Panc1 (cell line): ENCODE measurements at regions not wholly inside any gene's neighbourhood (a gene's known extent, or its start where the extent isn't known, plus 50 kb on each side); places are given as distances from the start of the nearest gene placed in this dataset.

Experiments
- ATAC-seq: fragments of 200-7000 bp; cut with Tn5 transposase; 2 replicates; pipeline ENCODE4 v1.9.1; 2020; ENCODE audit warnings: mild to moderate bottlenecking, moderate library complexity
- BruUV-seq: library from RNA; stranded (reverse); fragments of 400-500 nt; replicated peaks from 2 replicates; lab custom pipeline; 2021; lab: Mats Ljungman, UMichigan
- CTCF ChIA-PET: fragments of 300-600 bp; sonication (Branson Sonifier 250); formaldehyde crosslinking; loops from one replicate; lab custom pipeline; 2022; ENCODE audit warnings: antibody characterized with exemption; lab: Charles Lee
- POLR2A ChIA-PET: fragments of 300-600 bp; sonication (Branson Sonifier 250); formaldehyde crosslinking; loops from one replicate; lab custom pipeline; 2022; ENCODE audit warnings: antibody characterized with exemption; lab: Charles Lee
- DNase-seq: peaks from one replicate; pipeline ENCODE4 v3.0.0-alpha.2; 2010; ENCODE audit warnings: low read depth, low spot score
- H3K27ac ChIP-seq: 2 replicates; pipeline ENCODE4 v1.5.1; 2011; ENCODE audit warnings: mild to moderate bottlenecking, low read length, inconsistent platforms
- H3K27me3 ChIP-seq: fragments of 200-500 bp; sonication (Bioruptor generic); 2 replicates; pipeline ENCODE4 v1.6.0; 2014; ENCODE audit warnings: low read length, inconsistent platforms; ENCODE audit not compliant: control insufficient read depth, insufficient read depth
- H3K36me3 ChIP-seq: fragments of 200-500 bp; sonication (Bioruptor generic); 2 replicates; pipeline ENCODE4 v1.5.1; 2014; ENCODE audit warnings: inconsistent platforms, mild to moderate bottlenecking, low read length, moderate library complexity; ENCODE audit not compliant: control insufficient read depth, insufficient read depth
- H3K4me1 ChIP-seq: 2 replicates; pipeline ENCODE4 v1.5.1; 2011; ENCODE audit warnings: inconsistent platforms, mild to moderate bottlenecking, low read length, moderate library complexity; ENCODE audit not compliant: control insufficient read depth, insufficient read depth
- H3K4me3 ChIP-seq, 2 experiments: 2 replicates each; pipeline ENCODE4 v1.5.1; 2011 to 2012; ENCODE audit warnings: low read depth in 2 of 2, low read length in 2 of 2, mild to moderate bottlenecking in 2 of 2, inconsistent platforms in 1 of 2, moderate library complexity in 1 of 2
- H3K9me3 ChIP-seq: fragments of 200-500 bp; sonication (Bioruptor generic); 2 replicates; pipeline ENCODE4 v1.5.1; 2014; ENCODE audit warnings: low read depth, mild to moderate bottlenecking, inconsistent platforms, low read length, moderate library complexity; ENCODE audit not compliant: control insufficient read depth, insufficient read depth
- POLR2AphosphoS5 ChIP-seq: IDR thresholded peaks from 2 replicates; pipeline ENCODE4 v1.6.1; 2012; ENCODE audit warnings: mild to moderate bottlenecking, low read depth, low read length, moderate library complexity
- REST ChIP-seq, 2 experiments: IDR thresholded peaks; 2 replicates each; pipeline ENCODE4 v1.6.1; 2011 to 2012; ENCODE audit warnings: low read depth in 2 of 2, control low read depth in 1 of 2, low read length in 1 of 2, mild to moderate bottlenecking in 1 of 2, moderate library complexity in 1 of 2; ENCODE audit not compliant: insufficient read depth in 1 of 2
- SIN3A ChIP-seq: IDR thresholded peaks from 2 replicates; pipeline ENCODE4 v1.6.1; 2012; ENCODE audit warnings: low read depth, mild to moderate bottlenecking, low read length, moderate library complexity, borderline replicate concordance; ENCODE audit not compliant: insufficient read depth
- TCF7L2 ChIP-seq: IDR thresholded peaks from 2 replicates; pipeline ENCODE4 v1.6.1; 2011; ENCODE audit warnings: mild to moderate bottlenecking, low read depth, low read length, inconsistent platforms
- in situ Hi-C: cut with HindIII; loops from 2 replicates; pipeline ENCODE4 v1.10.0; 2016; ENCODE audit warnings: low sequenced_read_pairs, low pct_unique_long_range_greater_than_20kb
- intact Hi-C: fragments of 100-400 bp; cut with micrococcal nuclease; formaldehyde crosslinking; loops from one replicate; pipeline ENCODE4 v1.10.0; 2022; ENCODE audit not compliant: unreplicated experiment
- TF ChIP-seq, protein P1 (sequence below): fragments of 450-650 bp; IDR thresholded peaks from 2 replicates; pipeline ENCODE4 v1.5.1; 2017; ENCODE audit warnings: mild to moderate bottlenecking

- ChIA-PET CTCF (no interaction called here), POLR2A (no interaction called here)
- TF ChIP-seq REST (IDR thresholded peaks at IDR 0.05; ENCODE audit: insufficient read depth in 1 of 2, low read depth in 2 of 2, low read length in 1 of 2) (no peak), SIN3A (no peak), POLR2AphosphoS5 (no peak), TCF7L2 (no peak)
- TF ChIP-seq, protein P1, sequence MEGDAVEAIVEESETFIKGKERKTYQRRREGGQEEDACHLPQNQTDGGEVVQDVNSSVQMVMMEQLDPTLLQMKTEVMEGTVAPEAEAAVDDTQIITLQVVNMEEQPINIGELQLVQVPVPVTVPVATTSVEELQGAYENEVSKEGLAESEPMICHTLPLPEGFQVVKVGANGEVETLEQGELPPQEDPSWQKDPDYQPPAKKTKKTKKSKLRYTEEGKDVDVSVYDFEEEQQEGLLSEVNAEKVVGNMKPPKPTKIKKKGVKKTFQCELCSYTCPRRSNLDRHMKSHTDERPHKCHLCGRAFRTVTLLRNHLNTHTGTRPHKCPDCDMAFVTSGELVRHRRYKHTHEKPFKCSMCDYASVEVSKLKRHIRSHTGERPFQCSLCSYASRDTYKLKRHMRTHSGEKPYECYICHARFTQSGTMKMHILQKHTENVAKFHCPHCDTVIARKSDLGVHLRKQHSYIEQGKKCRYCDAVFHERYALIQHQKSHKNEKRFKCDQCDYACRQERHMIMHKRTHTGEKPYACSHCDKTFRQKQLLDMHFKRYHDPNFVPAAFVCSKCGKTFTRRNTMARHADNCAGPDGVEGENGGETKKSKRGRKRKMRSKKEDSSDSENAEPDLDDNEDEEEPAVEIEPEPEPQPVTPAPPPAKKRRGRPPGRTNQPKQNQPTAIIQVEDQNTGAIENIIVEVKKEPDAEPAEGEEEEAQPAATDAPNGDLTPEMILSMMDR = no peak
- in situ Hi-C loops = no loop called here
- intact Hi-C loops = no loop called here
- Histone ChIP-seq H3K4me3 (peak overlapping the region; percentile 7 to 15; a peak in 1 of 4 replicates), H3K9me3 (no peaks in the 10 kb centered on the region), H3K4me1 (no peaks in the 10 kb centered on the region), H3K27ac (no peak overlapping the region), H3K27me3 (peaks cover 15% of the 10 kb centered on the region), H3K36me3 (no peaks in the 10 kb centered on the region)
- no TSS peak for BruUV-seq
- DNase-seq (no peak), ATAC-seq (no peak)
Measured at GRCh38 chr1:230495891-230496385, 69.8 kb upstream of the PGBD5 start.

DNA sequence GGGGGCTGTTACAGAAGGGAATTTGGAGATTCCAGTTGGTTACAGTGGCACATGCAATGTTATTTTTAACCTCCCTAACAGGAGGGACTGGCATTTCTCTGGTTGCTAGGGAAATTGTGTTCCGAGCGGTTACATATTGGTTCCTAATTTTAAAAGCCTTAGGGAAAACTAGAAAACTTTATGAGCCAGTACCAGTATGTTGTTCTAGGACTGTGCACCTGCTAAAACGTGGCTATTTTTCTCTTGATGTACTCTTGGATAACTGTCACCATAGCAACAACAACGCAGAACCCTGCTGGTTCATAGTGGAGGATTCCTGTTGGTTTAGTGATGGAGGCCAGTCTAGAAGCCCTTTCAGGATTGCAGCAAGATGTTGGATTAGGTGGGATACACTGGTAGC lies 68.9 kb upstream of the PGBD5 start:
- DNase-seq = no peak
- POLR2A ChIA-PET = no interaction called here
- intact Hi-C loops = no loop called here
- no peaks in the 10 kb centered on the region for H3K9me3 ChIP-seq
- BruUV-seq = no TSS peak
- no peak overlapping the region for H3K27ac ChIP-seq
- CTCF ChIA-PET = no interaction called here
- TF ChIP-seq TCF7L2 = no peak
- TF ChIP-seq, protein P1 = no peak
- no peak for TF ChIP-seq REST (IDR thresholded peaks at IDR 0.05; ENCODE audit: insufficient read depth in 1 of 2, low read depth in 2 of 2, low read length in 1 of 2)
- TF ChIP-seq POLR2AphosphoS5 = no peak
- TF ChIP-seq SIN3A = no peak
- no peaks in the 10 kb centered on the region for H3K4me1 ChIP-seq
- ATAC-seq = no peak
- H3K36me3 ChIP-seq = no peaks in the 10 kb centered on the region
- H3K27me3 ChIP-seq = peaks cover 15% of the 10 kb centered on the region
- in situ Hi-C loops = no loop called here
- H3K4me3 ChIP-seq = no peak overlapping the region
